Common myeloid progenitor, CD34-positive (primary cell): ENCODE measurements at regions not wholly inside any gene's neighbourhood (a gene's known extent, or its start where the extent isn't known, plus 50 kb on each side); places are given as distances from the start of the nearest gene placed in this dataset.

Source experiments
- CTCF ChIA-PET: fragments of 350-600 bp; sonication (Branson Sonifier 250); formaldehyde crosslinking; loops from one replicate; lab custom pipeline; 2021; ENCODE audit warnings: antibody characterized with exemption; lab: Charles Lee
- POLR2A ChIA-PET: fragments of 350-600 bp; sonication (Branson Sonifier 250); formaldehyde crosslinking; loops from one replicate; lab custom pipeline; 2021; ENCODE audit warnings: antibody characterized with exemption; lab: Charles Lee
- DNase-seq, 3 donors: peaks; one replicate each; pipeline versions ENCODE4 v3.0.0 to v3.0.0-alpha.2; 2013
- H3K27ac ChIP-seq, 2 experiments: 1 replicate in 1 of 2; 2 replicates in 1 of 2; pipeline ENCODE4 v1.7.0; 2013; ENCODE audit warnings: inconsistent platforms in 2 of 2, low read length in 2 of 2, mild to moderate bottlenecking in 2 of 2, low read depth in 1 of 2, moderate library complexity in 1 of 2; ENCODE audit not compliant: severe bottlenecking in 2 of 2, insufficient read depth in 1 of 2, poor library complexity in 1 of 2
- H3K27me3 ChIP-seq, 5 experiments: replicated peaks in 2 of 5; 1 replicate in 3 of 5; 2 replicates in 2 of 5; pipeline versions ENCODE4 v1.6.1 to v1.7.0; 2013; ENCODE audit warnings: low read length in 4 of 5, mild to moderate bottlenecking in 2 of 5, moderate library complexity in 2 of 5, inconsistent platforms in 1 of 5; ENCODE audit not compliant: insufficient read depth in 5 of 5, control insufficient read depth in 4 of 5
- H3K36me3 ChIP-seq, 4 experiments: 1 replicate in 2 of 4; 2 replicates in 2 of 4; pipeline versions ENCODE4 v1.6.1 to v1.7.0; 2013; ENCODE audit warnings: low read length in 3 of 4, control low read depth in 1 of 4, mild to moderate bottlenecking in 1 of 4; ENCODE audit not compliant: control insufficient read depth in 4 of 4, insufficient read depth in 4 of 4
- H3K4me1 ChIP-seq, 4 experiments: 1 replicate in 3 of 4; 2 replicates in 1 of 4; pipeline versions ENCODE4 v1.6.1 to v1.7.1; 2013; ENCODE audit warnings: low read length in 3 of 4, mild to moderate bottlenecking in 3 of 4, control low read depth in 1 of 4, inconsistent platforms in 1 of 4, moderate library complexity in 1 of 4; ENCODE audit not compliant: control insufficient read depth in 4 of 4, insufficient read depth in 4 of 4; ENCODE audit errors: control extremely low read depth in 1 of 4
- H3K4me3 ChIP-seq, 7 experiments: 1 replicate in 4 of 7; 2 replicates in 3 of 7; pipeline versions ENCODE4 v1.5.1 to v1.7.0; 2013; ENCODE audit warnings: mild to moderate bottlenecking in 7 of 7, low read length in 6 of 7, moderate library complexity in 6 of 7, inconsistent platforms in 2 of 7, low read depth in 2 of 7, control low read depth in 1 of 7; ENCODE audit not compliant: insufficient read depth in 4 of 7, control insufficient read depth in 1 of 7; ENCODE audit errors: extremely low read depth in 1 of 7
- H3K9me3 ChIP-seq, 5 experiments: 1 replicate in 4 of 5; 2 replicates in 1 of 5; pipeline versions ENCODE4 v1.6.1 to v1.7.1; 2013; ENCODE audit warnings: low read length in 4 of 5, mild to moderate bottlenecking in 2 of 5, inconsistent platforms in 1 of 5, low read depth in 1 of 5, moderate library complexity in 1 of 5; ENCODE audit not compliant: control insufficient read depth in 4 of 5, insufficient read depth in 2 of 5; ENCODE audit errors: control extremely low read depth in 1 of 5
- WGBS: methylation state at CpG from one replicate; pipeline ENCODE4 v1.1.5; 2013; ENCODE audit not compliant: insufficient coverage; 5-methylcytosine and 5-hydroxymethylcytosine counted together

DNA sequence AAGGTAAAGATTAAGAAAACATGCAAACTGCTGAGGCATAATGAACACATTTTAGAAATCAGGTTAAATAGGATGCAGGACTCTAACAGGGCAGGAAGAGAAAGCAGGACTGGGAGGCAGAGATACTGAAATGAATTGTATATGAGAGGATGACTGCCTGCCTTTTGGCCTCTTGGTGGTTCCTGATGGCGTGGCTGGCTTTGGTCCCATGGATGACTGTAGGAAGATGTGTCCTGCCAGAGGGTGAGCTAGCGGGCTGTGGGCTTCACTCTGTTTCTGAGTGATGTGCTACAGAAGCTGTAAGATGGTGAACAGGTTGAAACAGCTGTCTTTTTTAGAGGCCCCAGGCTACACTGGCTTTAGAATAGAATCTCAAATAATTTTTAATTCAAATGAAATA, 517.0 kb downstream of the SLC4A3 start:
- H3K4me1 ChIP-seq, result no peaks in the 10 kb centered on the region
- CTCF ChIA-PET, result no interaction called here
- H3K9me3 ChIP-seq, result no peaks in the 10 kb centered on the region
- 80% methylated on average over 1 of the region's 2 CpGs for WGBS
- no peak overlapping the region for H3K4me3 ChIP-seq
- DNase-seq, result no peak
- POLR2A ChIA-PET, result no interaction called here
- H3K36me3 ChIP-seq, result no peaks in the 10 kb centered on the region
- H3K27ac ChIP-seq, result no peak overlapping the region
- no peaks in the 10 kb centered on the region for H3K27me3 ChIP-seq

DNA sequence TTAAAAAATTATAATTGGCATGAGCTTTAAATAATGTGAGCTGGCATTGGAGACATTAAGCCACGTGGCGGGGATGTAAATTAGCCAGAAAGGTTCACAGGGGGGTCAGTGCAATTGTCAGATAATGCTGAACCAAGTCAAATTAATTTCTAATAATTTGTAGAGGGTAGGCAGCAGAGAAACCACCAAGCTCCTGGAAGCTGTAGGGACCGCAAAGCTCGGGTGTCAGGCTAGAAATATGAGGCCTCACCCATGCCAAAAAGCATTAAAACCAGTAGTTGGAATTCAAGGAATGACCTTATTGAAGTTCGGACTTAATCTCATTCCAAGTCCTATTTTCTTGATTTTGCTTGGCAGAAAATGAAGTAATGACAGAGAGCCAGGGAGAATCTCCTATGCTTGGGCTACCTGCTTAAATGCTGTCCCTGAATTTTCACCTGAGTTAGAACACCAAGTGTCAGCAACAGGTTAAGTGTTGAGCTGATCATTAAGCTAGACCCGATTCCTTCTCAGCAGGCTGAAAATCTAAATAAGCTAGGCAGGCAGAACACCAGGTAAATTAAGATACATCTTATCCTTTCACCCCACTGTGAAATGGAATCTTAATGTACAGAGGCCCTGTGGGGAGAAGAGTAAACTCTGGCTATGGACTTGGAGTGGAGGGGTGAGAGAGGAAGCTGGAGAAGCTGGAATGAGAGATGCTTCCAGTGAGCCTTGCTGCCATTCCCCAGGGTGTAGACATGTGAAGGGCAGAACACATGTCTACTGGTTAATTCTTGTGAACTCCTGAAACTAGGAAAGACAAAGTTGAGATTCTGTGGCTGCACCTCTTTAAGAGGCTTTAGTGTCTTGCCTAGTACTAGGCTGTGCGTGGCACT, 520.0 kb downstream of the SLC4A3 start:
- Histone ChIP-seq H3K27me3 (no peaks in the 10 kb centered on the region), H3K4me1 (no peaks in the 10 kb centered on the region), H3K27ac (no peak overlapping the region), H3K9me3 (no peaks in the 10 kb centered on the region), H3K36me3 (no peaks in the 10 kb centered on the region), H3K4me3 (no peak overlapping the region)
- POLR2A ChIA-PET, result no interaction called here
- DNase-seq, result no peak
- CTCF ChIA-PET, result no interaction called here
- WGBS, result 94% methylated on average over 3 of the region's 7 CpGs

DNA sequence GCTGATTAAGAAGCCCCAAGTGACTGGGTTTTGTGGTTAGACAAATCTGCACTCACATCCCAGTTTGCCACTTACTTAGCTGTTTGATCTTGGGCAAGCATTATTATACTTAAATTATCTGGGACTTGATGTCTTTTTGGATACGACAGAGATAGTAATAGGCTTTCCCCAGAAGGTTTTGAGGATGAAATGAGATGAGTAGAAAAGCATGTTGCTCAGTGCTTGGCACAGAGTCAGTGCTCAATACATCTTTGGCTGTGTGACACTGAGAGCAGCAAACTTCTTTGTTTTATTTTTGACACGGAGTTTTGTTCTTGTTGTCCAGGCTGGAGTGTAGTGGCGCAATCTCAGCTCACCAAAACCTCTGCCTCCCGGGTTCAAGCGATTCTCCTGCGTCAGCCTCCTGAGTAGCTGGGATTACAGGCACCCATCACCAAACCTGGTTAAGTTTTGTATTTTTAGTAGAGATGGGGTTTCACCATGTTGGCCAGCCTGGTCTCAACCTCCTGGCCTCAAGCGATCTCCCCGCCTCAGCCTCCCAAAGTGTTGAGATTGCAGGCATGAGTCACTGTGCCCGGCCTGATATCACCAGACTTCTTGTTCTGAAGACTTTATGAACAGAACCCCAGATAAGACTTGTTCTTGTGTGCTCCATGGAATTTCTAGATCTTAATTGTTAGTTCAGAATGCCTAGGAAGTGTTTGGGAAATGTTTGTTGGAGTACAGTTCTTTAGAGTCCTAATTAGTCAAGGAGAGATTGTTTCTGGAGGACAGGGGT, 521.2 kb downstream of the SLC4A3 start:
- ChIA-PET CTCF (no interaction called here), POLR2A (no interaction called here)
- Histone ChIP-seq H3K27me3 (no peaks in the 10 kb centered on the region), H3K4me3 (no peak overlapping the region), H3K36me3 (no peaks in the 10 kb centered on the region), H3K27ac (no peak overlapping the region), H3K9me3 (no peaks in the 10 kb centered on the region), H3K4me1 (no peaks in the 10 kb centered on the region)
- DNase-seq, result no peak
- 87% methylated on average over 8 of the region's 9 CpGs for WGBS

DNA sequence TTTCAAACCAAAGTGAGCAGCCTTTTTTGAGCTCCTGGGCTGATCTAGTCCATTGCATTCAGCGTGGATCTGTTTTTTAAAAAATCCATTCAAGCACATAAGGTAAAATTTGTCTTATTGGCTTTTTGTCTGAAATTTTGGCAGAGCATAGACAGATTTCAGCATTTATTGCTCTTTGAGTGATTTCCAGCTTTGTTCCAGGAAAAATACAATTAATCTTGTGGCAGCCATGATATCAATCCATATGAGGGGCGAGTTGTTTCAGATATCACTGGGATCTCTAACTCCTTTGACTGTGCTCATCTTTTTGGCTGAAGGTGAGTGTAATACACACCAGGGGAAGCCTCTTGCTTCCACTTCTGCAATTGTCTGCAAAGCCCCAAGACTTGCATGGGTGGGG, 523.9 kb downstream of the SLC4A3 start:
- DNase-seq, result no peak
- POLR2A ChIA-PET, result no interaction called here
- CTCF ChIA-PET, result no interaction called here
- no peaks in the 10 kb centered on the region for H3K36me3 ChIP-seq
- WGBS, result no CpG with 5 or more reads among the region's 2 CpGs
- no peak overlapping the region for H3K4me3 ChIP-seq
- H3K4me1 ChIP-seq, result no peaks in the 10 kb centered on the region
- no peak overlapping the region for H3K27ac ChIP-seq
- no peaks in the 10 kb centered on the region for H3K9me3 ChIP-seq
- no peaks in the 10 kb centered on the region for H3K27me3 ChIP-seq

DNA sequence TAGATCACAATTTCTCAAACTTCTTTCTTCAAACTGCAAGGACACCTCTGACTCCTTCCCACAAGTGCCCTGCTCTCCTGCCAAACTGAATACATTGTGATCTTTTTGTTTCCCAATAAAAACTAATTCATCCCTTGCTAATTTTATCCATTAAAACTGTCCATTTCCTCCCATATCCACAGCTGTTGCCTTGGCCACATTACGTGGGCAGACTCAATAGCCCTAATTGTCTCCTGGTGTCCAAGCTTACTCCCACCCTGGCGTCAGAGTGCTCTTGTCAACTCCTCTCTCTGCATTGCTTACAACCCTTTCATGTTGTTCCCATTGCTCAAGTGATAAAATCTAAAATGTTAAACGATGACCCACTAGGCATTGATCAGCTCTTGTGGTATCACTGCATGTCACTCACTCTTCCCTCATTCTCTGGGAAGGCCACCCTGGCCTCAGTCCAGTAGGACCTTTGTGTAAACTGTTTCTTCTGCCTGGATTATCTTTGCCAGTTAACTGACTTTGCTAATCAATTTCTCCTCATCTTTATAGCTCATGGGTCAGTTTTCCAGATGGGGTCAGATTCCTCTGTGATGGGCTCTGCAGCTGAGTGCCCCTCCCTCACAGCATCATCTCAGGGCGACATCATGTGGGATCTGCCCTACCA, 525.0 kb downstream of the SLC4A3 start:
- Histone ChIP-seq H3K4me3 (no peak overlapping the region), H3K27ac (no peak overlapping the region), H3K27me3 (no peaks in the 10 kb centered on the region), H3K4me1 (no peaks in the 10 kb centered on the region), H3K36me3 (no peaks in the 10 kb centered on the region), H3K9me3 (no peaks in the 10 kb centered on the region)
- no peak for DNase-seq
- 90% methylated on average over 4 of the region's 4 CpGs for WGBS
- ChIA-PET POLR2A (no interaction called here), CTCF (no interaction called here)

DNA sequence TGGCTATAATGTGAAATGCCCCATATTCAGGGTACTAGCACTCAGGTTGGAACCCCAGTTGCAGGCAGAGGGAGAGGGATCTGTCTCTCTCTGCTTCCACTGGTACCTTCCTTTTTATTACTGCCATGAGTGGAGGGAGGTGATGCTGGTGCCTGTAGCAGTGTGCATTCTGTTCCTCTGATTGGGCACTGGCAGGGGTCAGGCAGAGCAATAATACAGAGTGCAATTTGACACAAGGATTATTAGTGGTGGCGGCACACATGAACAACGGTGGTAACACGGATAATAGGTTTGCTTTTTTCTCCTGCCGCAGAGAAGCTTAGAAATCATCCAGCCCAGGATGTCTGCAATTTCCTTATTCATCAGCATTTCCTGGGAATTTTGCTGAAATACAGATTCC, 525.7 kb downstream of the SLC4A3 start:
- ChIA-PET POLR2A (no interaction called here), CTCF (no interaction called here)
- H3K27me3 ChIP-seq, result no peaks in the 10 kb centered on the region
- no peaks in the 10 kb centered on the region for H3K9me3 ChIP-seq
- H3K4me1 ChIP-seq, result no peaks in the 10 kb centered on the region
- no peak for DNase-seq
- H3K4me3 ChIP-seq, result no peak overlapping the region
- H3K36me3 ChIP-seq, result no peaks in the 10 kb centered on the region
- no peak overlapping the region for H3K27ac ChIP-seq
- 100% methylated on average over 4 of the region's 4 CpGs for whole genome bisulfite sequencing

DNA sequence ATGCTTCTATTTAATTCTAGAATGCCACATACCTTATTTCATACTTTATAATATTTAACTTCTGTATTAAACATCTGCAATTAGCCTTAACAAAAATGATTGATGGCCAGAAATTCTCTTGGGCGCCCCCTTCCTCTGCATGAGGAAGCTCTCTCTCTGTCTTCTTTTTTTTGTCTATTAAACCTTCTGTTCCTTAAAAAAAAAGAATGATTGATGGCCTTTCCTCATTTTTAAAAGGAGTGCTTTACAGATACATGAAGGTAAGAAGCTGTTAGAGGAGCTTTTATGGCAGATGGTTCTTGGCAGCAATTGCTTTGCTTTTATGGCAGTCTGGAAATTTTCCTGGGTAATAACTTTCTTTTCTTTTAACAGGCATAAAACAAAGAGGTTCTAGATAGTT, 526.9 kb downstream of the SLC4A3 start:
- no peaks in the 10 kb centered on the region for H3K36me3 ChIP-seq
- no peaks in the 10 kb centered on the region for H3K9me3 ChIP-seq
- no peak overlapping the region for H3K4me3 ChIP-seq
- POLR2A ChIA-PET, result no interaction called here
- DNase-seq, result no peak
- no peaks in the 10 kb centered on the region for H3K27me3 ChIP-seq
- no CpG with 5 or more reads among the region's 1 CpG for WGBS
- H3K27ac ChIP-seq, result no peak overlapping the region
- CTCF ChIA-PET, result no interaction called here
- no peaks in the 10 kb centered on the region for H3K4me1 ChIP-seq
